Esophagus muscularis mucosa (tissue), 4 donors: ENCODE measurements at regions not wholly inside any gene's neighbourhood (a gene's known extent, or its start where the extent isn't known, plus 50 kb on each side); places are given as distances from the start of the nearest gene placed in this dataset.

ENCODE experiments used
- DNase-seq: peaks from one replicate; pipeline ENCODE4 v3.0.0-alpha.2; 2017; ENCODE audit errors: extremely low spot score
- H3K27ac ChIP-seq, 4 donors: fragments of 200-600 bp; sonication (generic); replicated peaks in 1 of 4; 1 replicate in 3 of 4; 2 replicates in 1 of 4; pipeline ENCODE4 v1.5.1; 2016 to 2019; ENCODE audit warnings: mild to moderate bottlenecking in 1 of 4
- H3K27me3 ChIP-seq, 4 donors: fragments of 200-600 bp; sonication (generic); one replicate each; pipeline versions ENCODE4 v1.5.1 to v1.6.0; 2016 to 2019
- H3K36me3 ChIP-seq, 4 donors: fragments of 200-600 bp; sonication (generic); one replicate each; pipeline ENCODE4 v1.5.1; 2016 to 2019
- H3K4me1 ChIP-seq, 4 donors: fragments of 200-600 bp; sonication (generic); one replicate each; pipeline ENCODE4 v1.5.1; 2016 to 2019
- H3K4me3 ChIP-seq, 4 donors: fragments of 200-600 bp; sonication (generic); 1 replicate in 2 of 4; 2 replicates in 2 of 4; pipeline ENCODE4 v1.5.1; 2016 to 2019; ENCODE audit warnings: mild to moderate bottlenecking in 4 of 4, moderate library complexity in 1 of 4
- H3K9me3 ChIP-seq, 4 donors: fragments of 200-600 bp; sonication (generic); 1 replicate in 3 of 4; 2 replicates in 1 of 4; pipeline ENCODE4 v1.5.1; 2016 to 2019
- CTCF ChIP-seq, 3 experiments: fragments of 200-600 bp in 2 of 3; fragments of 450-650 bp in 1 of 3; sonication (generic) in 2 of 3; IDR thresholded peaks; one replicate each; pipeline ENCODE4 v1.5.1; 2017 to 2019; ENCODE audit warnings: antibody characterized with exemption in 3 of 3, mild to moderate bottlenecking in 2 of 3, moderate library complexity in 1 of 3
- EP300 ChIP-seq: sonication (generic); formaldehyde crosslinking; IDR thresholded peaks from one replicate; pipeline ENCODE4 v1.6.1; 2017; ENCODE audit warnings: antibody characterized with exemption
- POLR2A ChIP-seq: fragments of 450-650 bp; IDR thresholded peaks from one replicate; pipeline ENCODE4 v1.6.1; 2017; ENCODE audit warnings: antibody characterized with exemption, moderate library complexity, mild to moderate bottlenecking, low read depth
- POLR2AphosphoS5 ChIP-seq, 2 donors: sonication (generic); formaldehyde crosslinking; IDR thresholded peaks; one replicate each; pipeline ENCODE4 v1.6.1; 2017; ENCODE audit warnings: antibody characterized with exemption in 2 of 2
- WGBS: methylation state at CpG from one replicate; pipeline ENCODE4 v1.1.5; 2018; 5-methylcytosine and 5-hydroxymethylcytosine counted together
- intact Hi-C: fragments of 100-400 bp; cut with DNase I; formaldehyde crosslinking; loops from one replicate; pipeline ENCODE4 v1.15.1; 2023

- WGBS = 85% methylated on average over 3 of the region's 3 CpGs
- TF ChIP-seq POLR2AphosphoS5 (IDR thresholded peaks at IDR 0.05) (no peak), POLR2A (no peak), CTCF (IDR thresholded peaks at IDR 0.05) (no peak), EP300 (no peak)
- H3K27ac ChIP-seq = no peak overlapping the region
- no peaks in the 10 kb centered on the region for H3K9me3 ChIP-seq
- H3K4me3 ChIP-seq = no peak overlapping the region
- H3K27me3 ChIP-seq = no peaks in the 10 kb centered on the region
- no peaks in the 10 kb centered on the region for H3K36me3 ChIP-seq
- no peak for DNase-seq
- intact Hi-C loops = no loop called here
- no peaks in the 10 kb centered on the region for H3K4me1 ChIP-seq
Observed at GRCh38 chr5:103624675-103625074, 62.1 kb upstream of the NUDT12 start.

- TF ChIP-seq POLR2AphosphoS5 (IDR thresholded peaks at IDR 0.05) = no peak
- no peak for TF ChIP-seq EP300
- TF ChIP-seq POLR2A = no peak
- TF ChIP-seq CTCF (IDR thresholded peaks at IDR 0.05) = no peak
- no peak for DNase-seq
- H3K36me3 ChIP-seq = no peaks in the 10 kb centered on the region
- no peaks in the 10 kb centered on the region for H3K4me1 ChIP-seq
- no peaks in the 10 kb centered on the region for H3K27me3 ChIP-seq
- no peak overlapping the region for H3K4me3 ChIP-seq
- intact Hi-C loops = no loop called here
- H3K9me3 ChIP-seq = no peaks in the 10 kb centered on the region
- WGBS = 98% methylated on average over 2 of the region's 2 CpGs
- no peak overlapping the region for H3K27ac ChIP-seq
Observed at GRCh38 chr5:103624035-103624480, 61.5 kb upstream of the NUDT12 start.

- WGBS = 100% methylated on average over 2 of the region's 2 CpGs
- no peaks in the 10 kb centered on the region for H3K9me3 ChIP-seq
- H3K4me3 ChIP-seq = no peak overlapping the region
- TF ChIP-seq CTCF (IDR thresholded peaks at IDR 0.05) = no peak
- no peak for TF ChIP-seq EP300
- TF ChIP-seq POLR2A = no peak
- TF ChIP-seq POLR2AphosphoS5 (IDR thresholded peaks at IDR 0.05) = no peak
- H3K27ac ChIP-seq = no peak overlapping the region
- H3K36me3 ChIP-seq = no peaks in the 10 kb centered on the region
- intact Hi-C loops = no loop called here
- H3K27me3 ChIP-seq = no peaks in the 10 kb centered on the region
- no peaks in the 10 kb centered on the region for H3K4me1 ChIP-seq
- DNase-seq = no peak
Observed at GRCh38 chr5:103623425-103623824, 60.8 kb upstream of the NUDT12 start.

DNA sequence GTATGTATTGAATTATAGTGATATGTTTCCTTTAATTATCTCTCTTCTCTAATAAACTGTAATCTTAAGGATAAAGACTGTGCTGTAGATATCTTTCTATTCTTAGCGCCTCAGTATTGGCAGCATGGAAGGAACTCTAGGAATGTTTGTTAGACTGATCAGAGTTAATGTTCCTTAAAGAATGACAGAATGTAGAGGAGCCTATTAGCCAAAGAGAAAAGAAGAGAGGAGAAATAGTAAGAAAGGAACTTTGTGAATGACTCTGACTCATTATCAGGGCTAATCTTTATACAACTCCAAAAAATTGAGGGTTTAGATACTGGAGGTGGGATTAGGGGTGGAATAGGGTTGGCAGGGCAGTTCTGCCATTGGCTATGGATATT is 59.0 kb upstream of the NUDT12 start:
- Histone ChIP-seq H3K4me3 (no peak overlapping the region), H3K27ac (no peak overlapping the region), H3K4me1 (no peaks in the 10 kb centered on the region), H3K36me3 (no peaks in the 10 kb centered on the region), H3K27me3 (no peaks in the 10 kb centered on the region), H3K9me3 (no peaks in the 10 kb centered on the region)
- DNase-seq = no peak
- 88% methylated on average over 1 of the region's 1 CpG for WGBS
- intact Hi-C loops = no loop called here
- TF ChIP-seq POLR2AphosphoS5 (IDR thresholded peaks at IDR 0.05) (no peak), EP300 (no peak)

DNA sequence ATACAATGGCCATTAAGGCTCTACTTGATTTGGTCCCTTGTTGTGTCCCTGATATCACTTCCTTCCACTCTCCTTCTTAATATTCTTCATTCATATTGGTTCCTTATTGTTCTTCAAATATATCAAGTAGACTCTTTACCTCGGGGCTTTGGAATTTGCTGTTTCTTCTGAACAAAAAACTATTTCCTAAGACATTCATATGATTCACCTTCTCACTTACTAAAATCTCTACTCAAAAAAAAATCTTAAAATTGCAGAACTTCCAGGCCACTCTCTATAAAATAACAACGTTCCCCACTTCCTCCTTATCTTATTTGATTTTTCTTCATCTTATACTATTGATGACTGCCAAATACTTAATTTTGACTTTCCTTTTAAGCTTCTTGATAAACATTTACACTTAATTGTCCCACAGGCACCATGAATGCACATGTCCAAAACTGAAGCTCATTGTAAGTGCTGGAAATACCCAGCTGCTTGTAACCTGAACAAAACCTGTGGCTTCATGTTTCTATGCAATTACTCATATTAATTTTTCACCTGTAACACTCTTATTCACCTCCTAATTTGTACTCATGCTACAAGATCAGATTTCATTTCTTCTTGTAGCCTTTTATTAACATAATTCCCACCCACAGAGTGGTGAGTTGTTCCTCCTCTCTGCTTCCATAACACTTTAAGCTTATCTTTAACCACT is 58.4 kb upstream of the NUDT12 start:
- no peak overlapping the region for H3K4me3 ChIP-seq
- 75% methylated on average over 2 of the region's 2 CpGs for WGBS
- H3K9me3 ChIP-seq = no peaks in the 10 kb centered on the region
- intact Hi-C loops = no loop called here
- no peak for TF ChIP-seq POLR2A
- no peak for TF ChIP-seq POLR2AphosphoS5 (IDR thresholded peaks at IDR 0.05)
- TF ChIP-seq CTCF (IDR thresholded peaks at IDR 0.05) = no peak
- no peak for TF ChIP-seq EP300
- no peaks in the 10 kb centered on the region for H3K27me3 ChIP-seq
- no peaks in the 10 kb centered on the region for H3K4me1 ChIP-seq
- no peaks in the 10 kb centered on the region for H3K36me3 ChIP-seq
- no peak for DNase-seq
- H3K27ac ChIP-seq = no peak overlapping the region
